Stimulated activated CD8-positive, alpha-beta memory T cell treated with anti-CD3 and anti-CD28 coated beads, Interleukin-15, amount 100 ng/mL, for 48 hours (primary cell): ENCODE measurements at regions not wholly inside any gene's neighbourhood (a gene's known extent, or its start where the extent isn't known, plus 50 kb on each side); places are given as distances from the start of the nearest gene placed in this dataset.

Source experiments
- DNase-seq, 2 donors: peaks; one replicate each; pipeline ENCODE4 v3.0.0-alpha.2; 2020; ENCODE audit warnings: low read depth in 2 of 2

- DNase-seq = no peak
Measured at GRCh38 chr5:8961956-8962355, 583.9 kb downstream of the SEMA5A start.

- DNase-seq = no peak
Measured at GRCh38 chr5:8981016-8981415, 564.9 kb downstream of the SEMA5A start.

GRCh38 chr5:8981496-8981895 lies 564.4 kb downstream of the SEMA5A start:
- DNase-seq = no peak

- no peak for DNase-seq
Measured at GRCh38 chr5:8984386-8984785, 561.5 kb downstream of the SEMA5A start.
